A673 (cell line): ENCODE measurements at regions not wholly inside any gene's neighbourhood (a gene's known extent, or its start where the extent isn't known, plus 50 kb on each side); places are given as distances from the start of the nearest gene placed in this dataset.

Experiments
- EZH2 ChIP-seq: fragments of 200-600 bp; sonication (generic); IDR thresholded peaks from 2 replicates; pipeline ENCODE4 v1.6.1; 2017; ENCODE audit warnings: borderline replicate concordance, low read depth, mild to moderate bottlenecking, mixed read lengths, antibody characterized with exemption, low read length; ENCODE audit not compliant: poor library complexity, severe bottlenecking
- TF ChIP-seq, protein P1 (sequence below): fragments of 300-800, 200-600 bp; sonication (generic); conservative IDR thresholded peaks from 2 replicates; pipeline ENCODE4 v1.5.1; 2017; ENCODE audit warnings: low read depth, mild to moderate bottlenecking, antibody characterized with exemption, low read length, moderate library complexity, mixed read lengths

- TF ChIP-seq, protein P1, sequence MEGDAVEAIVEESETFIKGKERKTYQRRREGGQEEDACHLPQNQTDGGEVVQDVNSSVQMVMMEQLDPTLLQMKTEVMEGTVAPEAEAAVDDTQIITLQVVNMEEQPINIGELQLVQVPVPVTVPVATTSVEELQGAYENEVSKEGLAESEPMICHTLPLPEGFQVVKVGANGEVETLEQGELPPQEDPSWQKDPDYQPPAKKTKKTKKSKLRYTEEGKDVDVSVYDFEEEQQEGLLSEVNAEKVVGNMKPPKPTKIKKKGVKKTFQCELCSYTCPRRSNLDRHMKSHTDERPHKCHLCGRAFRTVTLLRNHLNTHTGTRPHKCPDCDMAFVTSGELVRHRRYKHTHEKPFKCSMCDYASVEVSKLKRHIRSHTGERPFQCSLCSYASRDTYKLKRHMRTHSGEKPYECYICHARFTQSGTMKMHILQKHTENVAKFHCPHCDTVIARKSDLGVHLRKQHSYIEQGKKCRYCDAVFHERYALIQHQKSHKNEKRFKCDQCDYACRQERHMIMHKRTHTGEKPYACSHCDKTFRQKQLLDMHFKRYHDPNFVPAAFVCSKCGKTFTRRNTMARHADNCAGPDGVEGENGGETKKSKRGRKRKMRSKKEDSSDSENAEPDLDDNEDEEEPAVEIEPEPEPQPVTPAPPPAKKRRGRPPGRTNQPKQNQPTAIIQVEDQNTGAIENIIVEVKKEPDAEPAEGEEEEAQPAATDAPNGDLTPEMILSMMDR: no peak
- no peak for TF ChIP-seq EZH2
These were observed 446.8 kb downstream of the COL11A1 start for GRCh38 chr1:102661481-102661880.
